SKM-1 treated with dmso at 0.1 percent for 144 hours (cell line): ENCODE measurements at regions not wholly inside any gene's neighbourhood (a gene's known extent, or its start where the extent isn't known, plus 50 kb on each side); places are given as distances from the start of the nearest gene placed in this dataset.
"Not testable (repeated sequence)": the region's sequence is repeated elsewhere in the genome, so short reads cannot be mapped to it uniquely, and the experiment has no call there.

Source experiments
- DNase-seq: peaks from one replicate; lab custom pipeline; 2025; ENCODE audit not compliant: unreplicated experiment; lab: John Stamatoyannopoulos, UW

GRCh38 chr21:23578027-23578426 is 2029.3 kb downstream of the MRPL39 start:
- DNase-seq: no peak

GRCh38 chr21:23574932-23575331 is 2032.3 kb downstream of the MRPL39 start:
- DNase-seq: no peak

GRCh38 chr21:23548924-23549323 is 2058.4 kb downstream of the MRPL39 start:
- not testable (repeated sequence) for DNase-seq

DNA sequence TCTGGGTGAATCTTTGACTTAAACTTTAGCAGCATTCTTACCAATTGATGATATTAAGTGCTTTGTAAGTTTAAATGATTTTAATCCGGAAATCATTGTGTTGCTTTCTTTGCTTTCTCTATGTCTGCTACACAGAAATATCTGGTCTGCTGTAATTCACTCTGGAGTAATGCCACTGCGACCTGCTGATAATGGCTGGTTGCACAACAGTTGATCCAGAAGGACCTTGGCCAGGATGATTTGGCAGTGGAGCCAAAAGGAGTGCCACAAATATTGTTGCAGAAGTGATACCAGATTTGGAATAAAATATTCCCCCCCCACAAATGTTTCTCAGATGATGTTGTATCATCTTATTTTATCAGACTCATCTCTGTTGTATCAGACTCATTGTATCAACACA is 2063.9 kb downstream of the MRPL39 start:
- DNase-seq: no peak

GRCh38 chr21:23542097-23542496 is 2065.2 kb downstream of the MRPL39 start:
- no peak for DNase-seq

DNA sequence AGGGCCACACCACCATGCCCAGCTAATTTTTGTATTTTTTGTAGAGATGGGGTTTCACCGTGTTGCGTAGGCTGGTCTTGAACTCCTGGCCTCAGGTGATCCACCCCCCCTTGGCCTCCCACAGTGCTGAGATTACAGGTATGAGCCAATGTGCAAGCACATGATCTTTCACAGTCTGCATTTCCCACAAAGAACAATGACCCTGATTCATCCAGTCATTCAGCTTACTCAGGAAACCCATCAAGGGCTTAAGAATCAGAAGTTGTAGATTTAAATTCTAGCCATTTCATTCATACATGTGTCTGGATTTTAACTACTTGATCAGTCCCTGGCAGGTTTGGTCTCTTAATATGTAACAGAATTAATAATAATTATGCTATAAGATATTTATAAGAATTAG is 2065.7 kb downstream of the MRPL39 start:
- DNase-seq: no peak

GRCh38 chr21:23534850-23535249 is 2072.4 kb downstream of the MRPL39 start:
- DNase-seq: no peak

DNA sequence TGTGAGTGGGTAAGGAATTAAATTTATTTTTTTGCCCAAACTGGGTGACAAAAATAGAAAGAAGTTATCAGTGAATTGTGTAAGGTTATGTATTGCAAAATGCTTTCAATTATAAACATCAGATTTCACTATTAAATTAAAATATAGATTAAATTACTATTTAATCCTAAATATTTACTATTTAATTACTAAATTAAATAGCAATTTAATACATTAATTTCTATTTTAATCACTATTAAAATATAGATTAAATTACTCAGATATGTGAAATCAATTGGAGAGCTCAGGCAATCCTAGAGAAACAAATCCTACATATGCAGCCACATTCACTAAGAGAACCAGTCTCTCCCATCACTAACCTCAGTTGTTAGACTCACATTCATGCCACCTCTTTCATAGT is 2075.8 kb downstream of the MRPL39 start:
- no peak for DNase-seq

- DNase-seq: peak; percentile 70
These were observed 2082.6 kb downstream of the MRPL39 start for GRCh38 chr21:23524685-23525084.

DNA sequence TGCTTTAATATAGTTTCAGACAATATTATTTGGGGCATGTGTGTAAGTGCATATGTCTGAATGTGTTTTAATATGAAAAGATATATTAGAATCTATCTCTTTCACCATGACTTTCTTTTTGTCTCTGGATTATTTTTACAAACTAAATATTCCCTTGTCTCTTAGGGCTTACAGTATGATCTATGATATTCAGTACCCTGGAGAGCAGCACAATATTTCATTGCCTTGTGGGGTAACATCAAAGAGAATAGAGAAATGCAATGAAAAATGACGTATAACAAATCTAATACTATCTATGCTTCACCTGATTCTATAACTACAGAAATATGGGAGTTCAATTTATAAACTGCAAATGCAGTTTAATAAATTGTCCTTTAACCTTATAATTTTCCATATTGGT is 2084.5 kb downstream of the MRPL39 start:
- DNase-seq: no peak

DNA sequence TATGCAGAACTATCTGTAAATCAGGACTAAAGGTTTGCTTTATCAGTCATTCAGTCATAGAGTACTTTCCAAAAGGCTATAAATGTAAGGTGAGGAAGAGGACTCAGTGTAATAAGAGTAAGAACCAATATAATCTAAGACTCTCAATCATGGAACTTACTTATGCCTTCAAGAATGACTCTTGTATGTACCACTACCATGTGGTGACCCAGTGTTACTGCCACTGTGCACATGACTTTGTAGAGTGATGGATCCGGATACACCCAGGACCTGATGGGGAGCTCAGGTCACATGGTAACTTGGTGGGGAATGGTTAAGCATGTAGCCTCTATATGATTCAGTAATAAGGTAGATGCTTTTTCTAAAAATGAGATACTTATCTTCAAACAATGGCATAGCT is 2099.8 kb downstream of the MRPL39 start:
- DNase-seq: no peak

DNA sequence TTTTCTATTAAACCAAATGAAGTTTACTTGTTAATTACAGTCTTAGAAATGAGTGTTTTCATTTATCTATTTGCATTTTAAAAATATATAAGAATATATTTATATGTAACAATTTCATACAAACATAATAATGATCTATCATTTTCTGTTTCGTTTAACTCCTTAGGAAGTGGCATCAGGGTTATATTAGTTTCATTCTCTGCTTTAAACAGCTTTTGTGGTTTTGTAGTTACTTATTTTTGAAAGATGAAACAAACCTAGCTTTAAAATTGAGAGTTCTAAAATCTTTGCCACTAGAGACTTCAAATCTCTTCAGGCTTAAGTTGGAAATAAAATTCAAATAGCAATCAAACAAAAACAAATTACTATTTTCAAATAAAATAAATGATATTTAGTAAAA is 2110.6 kb downstream of the MRPL39 start:
- no peak for DNase-seq

DNA sequence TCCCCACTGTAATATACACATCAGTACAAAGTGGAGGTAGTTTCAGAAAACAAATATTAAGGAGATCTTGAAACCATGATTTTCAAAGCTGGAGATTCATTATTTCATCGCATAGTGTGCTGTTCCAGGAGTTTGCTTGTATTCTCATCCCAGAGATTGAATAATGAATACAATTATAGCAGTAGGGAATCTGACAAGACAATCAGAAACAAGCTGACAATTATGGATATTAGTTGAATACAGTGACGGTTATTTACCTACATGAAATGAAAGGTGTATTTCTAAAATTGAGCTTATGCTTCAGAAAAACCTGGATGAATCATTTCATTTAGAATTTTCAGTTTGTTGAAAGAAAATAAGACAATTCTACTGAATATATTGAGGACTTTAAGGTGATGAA is 2119.0 kb downstream of the MRPL39 start:
- no peak for DNase-seq

GRCh38 chr21:23480591-23481270 is 2126.6 kb downstream of the MRPL39 start:
- DNase-seq: no peak

- no peak for DNase-seq
These were observed 2128.9 kb downstream of the MRPL39 start for GRCh38 chr21:23478381-23478780.

- no peak for DNase-seq
These were observed 2131.7 kb downstream of the MRPL39 start for GRCh38 chr21:23475281-23476219.

DNA sequence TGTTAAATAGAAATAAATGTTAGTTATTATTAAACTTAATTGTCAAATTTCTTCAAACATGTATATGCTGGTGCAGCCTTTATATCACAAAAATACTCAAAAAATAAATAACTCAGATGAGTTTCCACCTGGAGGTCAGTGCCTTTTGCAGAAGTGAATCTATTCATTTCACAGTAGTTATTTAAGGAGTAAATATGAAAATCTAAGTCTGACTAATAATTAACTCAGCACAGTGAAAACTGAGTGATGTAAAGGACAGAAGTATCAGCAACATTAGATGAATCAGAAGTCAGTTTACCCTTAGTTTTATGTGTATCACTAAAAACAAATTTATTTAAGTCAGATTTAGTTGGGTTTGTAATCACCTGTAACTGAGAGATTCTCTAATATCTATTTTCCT is 2135.4 kb downstream of the MRPL39 start:
- DNase-seq: no peak

DNA sequence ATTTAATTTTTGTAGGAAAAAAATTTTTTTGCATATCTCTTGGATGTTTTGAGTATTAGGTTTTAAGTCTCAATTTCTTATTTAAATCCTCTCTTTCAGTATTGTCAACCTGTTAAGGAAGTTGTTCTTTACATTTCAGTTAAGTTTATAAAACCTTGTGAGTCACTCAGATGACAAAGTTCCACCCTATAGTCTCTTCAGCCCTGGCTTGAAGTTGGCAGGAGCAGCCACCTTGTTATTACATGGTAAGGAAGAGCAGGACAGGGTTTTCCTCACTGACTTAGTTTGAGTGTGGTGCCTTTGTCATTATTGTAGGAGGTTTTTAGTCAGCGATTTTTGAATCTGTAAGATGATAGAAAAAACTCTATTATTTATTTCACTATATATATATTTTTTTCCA is 2143.9 kb downstream of the MRPL39 start:
- DNase-seq: no peak

GRCh38 chr21:23455676-23456075 is 2151.6 kb downstream of the MRPL39 start:
- no peak for DNase-seq

- DNase-seq: peak; percentile 10
These were observed 2154.7 kb downstream of the MRPL39 start for GRCh38 chr21:23452384-23453083.

DNA sequence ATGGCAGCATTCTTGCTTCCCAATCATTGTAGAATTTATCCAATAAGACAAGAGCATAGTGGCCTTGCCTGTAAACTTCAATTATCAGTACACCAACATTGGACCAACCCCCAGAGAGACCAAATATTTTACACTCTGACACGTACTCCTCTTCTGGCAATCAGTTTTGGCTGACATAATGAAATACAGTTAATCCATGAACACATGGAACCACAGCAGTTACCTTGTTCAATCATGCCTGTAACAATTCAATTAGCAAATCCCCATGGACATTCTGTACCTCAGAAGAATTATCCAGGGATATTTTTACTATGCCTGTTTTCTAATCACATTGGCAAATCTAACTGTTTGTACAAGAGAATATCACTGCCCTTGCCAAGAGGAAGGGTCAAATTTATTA is 2162.0 kb downstream of the MRPL39 start:
- no peak for DNase-seq

DNA sequence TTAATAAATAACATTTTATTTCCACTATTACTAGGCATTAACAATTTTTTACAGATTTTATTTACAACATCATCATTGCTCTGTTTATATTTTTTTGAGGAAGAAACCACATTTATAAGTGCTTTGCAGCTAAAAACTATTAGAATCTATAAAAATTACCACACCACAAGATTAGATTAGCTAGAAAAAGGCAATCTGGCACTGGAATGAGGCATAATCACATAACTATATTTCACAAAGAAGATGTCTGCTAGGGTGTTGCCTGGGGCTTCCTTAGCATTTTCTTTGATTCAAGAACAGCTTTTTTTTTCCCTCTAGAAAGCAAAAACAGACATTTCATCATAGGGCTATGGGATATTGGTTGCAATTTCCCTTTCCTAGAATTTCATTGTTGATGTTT is 2169.2 kb downstream of the MRPL39 start:
- no peak for DNase-seq
